ENCODE measurements at regions not wholly inside any gene's neighbourhood (a gene's known extent, or its start where the extent isn't known, plus 50 kb on each side); places are given as distances from the start of the nearest gene placed in this dataset.
"Not testable (repeated sequence)": the region's sequence is repeated elsewhere in the genome, so short reads cannot be mapped to it uniquely, and the experiment has no call there.

DNA sequence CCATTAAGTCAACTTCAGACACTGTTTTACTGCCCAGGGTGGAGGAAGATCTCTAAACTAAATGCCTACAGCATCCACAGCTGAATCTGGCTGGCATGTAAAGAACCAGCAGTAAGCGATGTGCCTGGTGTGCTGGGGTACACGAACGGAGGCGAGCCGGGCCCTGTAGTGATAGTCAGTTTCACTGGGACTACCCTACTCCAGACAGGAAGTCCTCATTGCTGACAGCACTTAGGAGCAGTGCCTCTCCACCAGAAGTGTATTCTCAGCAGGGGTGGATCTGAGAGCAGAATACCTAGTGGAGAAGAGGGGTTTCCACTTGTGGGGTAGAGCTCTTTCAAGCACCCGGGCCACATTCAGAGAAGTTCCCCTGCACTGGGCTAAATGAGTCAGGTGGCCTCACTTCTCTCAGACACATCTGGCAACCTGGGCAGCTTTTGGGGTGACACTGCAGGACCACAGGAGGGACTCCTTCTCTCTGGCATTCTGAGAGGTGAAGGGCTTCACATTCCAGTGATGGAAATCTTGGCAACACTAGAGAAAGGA, 290.3 kb upstream of the PLGLB1 start:
- H3K27me3 Mint-ChIP-seq (ENCODE audit: low read depth); H3K4me3 Mint-ChIP-seq: not testable (repeated sequence)

DNA sequence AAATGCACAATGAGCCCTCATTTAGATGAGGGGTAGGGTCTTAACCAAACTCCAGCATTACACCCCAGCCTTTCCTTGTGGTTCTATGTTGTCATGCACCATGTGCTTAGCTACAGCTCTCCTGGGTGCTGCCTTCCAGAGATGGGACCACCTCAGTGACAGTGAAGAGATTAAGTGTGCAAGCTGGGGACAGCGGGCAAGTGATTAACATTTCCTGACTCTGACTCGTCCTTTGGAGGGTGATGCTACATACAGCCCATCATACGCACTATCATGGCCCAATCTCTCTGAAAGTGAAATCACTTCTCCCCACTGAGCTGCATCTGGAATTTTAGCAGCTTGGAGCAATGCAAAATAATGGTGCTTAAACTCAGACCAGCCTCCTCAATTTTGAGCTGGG, 293.0 kb upstream of the PLGLB1 start:
- H3K4me1 Mint-ChIP-seq (ENCODE audit: low read depth), result peaks cover 11% of the 10 kb centered on the region
- not testable (repeated sequence) for H3K4me3 Mint-ChIP-seq; H3K27ac Mint-ChIP-seq; H3K9me3 Mint-ChIP-seq; H3K36me3 Mint-ChIP-seq (ENCODE audit: low read depth); H3K27me3 Mint-ChIP-seq (ENCODE audit: low read depth)

More for the DNA sequence above, 290.3 kb upstream of the PLGLB1 start:
- not testable (repeated sequence) for H3K27ac Mint-ChIP-seq; H3K9me3 Mint-ChIP-seq; H3K36me3 Mint-ChIP-seq (ENCODE audit: low read depth); H3K4me1 Mint-ChIP-seq (ENCODE audit: low read depth)

DNA sequence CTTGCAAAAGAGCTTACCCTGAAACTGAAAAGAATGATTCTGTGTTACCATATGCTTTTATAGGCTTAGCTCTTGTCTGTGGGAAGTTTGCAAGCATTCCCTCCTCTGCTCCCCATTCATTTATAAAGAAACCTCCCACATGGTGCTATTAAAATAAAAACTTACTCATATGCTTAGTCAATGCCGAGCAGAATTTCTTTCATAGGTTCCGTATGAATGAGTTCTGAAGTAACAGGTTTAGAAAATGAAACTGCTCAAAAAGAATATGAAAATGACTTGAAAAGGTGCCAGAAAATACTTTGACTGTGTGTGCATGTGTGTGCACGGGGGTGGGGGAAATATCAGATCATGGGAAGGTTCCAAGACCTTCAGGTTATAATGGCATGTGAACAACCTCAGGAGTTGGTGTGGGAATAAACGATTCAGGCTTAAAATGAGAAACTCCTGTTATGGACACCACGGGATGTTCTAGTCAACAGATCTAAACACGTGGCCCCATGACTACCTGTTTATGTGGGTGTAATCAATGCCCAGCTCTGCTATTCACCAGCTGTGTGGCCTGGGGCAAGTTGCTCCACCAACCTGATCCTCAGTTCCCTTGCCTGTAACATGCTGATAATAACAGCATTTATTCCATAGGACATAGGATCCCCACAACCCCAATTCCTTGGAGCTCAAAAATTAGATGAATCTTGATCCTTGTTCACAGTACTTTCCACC, 293.7 kb upstream of the PLGLB1 start:
- not testable (repeated sequence) for H3K27me3 Mint-ChIP-seq (ENCODE audit: low read depth); H3K9me3 Mint-ChIP-seq; H3K27ac Mint-ChIP-seq; H3K36me3 Mint-ChIP-seq (ENCODE audit: low read depth); H3K4me3 Mint-ChIP-seq
- H3K4me1 Mint-ChIP-seq (ENCODE audit: low read depth), result peaks cover 12% of the 10 kb centered on the region

DNA sequence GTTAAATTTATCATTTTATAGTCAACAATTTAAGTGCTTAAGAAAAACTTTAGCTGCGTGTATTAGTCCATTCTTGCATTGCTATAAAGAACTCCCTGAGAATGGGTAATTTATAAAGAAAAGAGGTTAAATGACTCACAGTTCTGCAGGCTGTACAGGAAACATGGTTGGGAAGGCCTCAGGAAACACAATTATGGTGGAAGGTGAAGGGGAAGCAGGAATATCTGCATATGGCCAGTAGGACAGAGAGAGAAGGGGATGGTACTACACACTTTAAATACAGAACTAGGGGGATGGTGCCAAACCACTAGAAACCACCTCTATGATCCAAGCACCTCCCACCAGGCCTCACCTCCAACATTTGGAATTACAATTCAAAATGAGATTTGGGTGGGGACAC, 295.5 kb upstream of the PLGLB1 start:
- not testable (repeated sequence) for H3K27me3 Mint-ChIP-seq (ENCODE audit: low read depth); H3K27ac Mint-ChIP-seq; H3K4me3 Mint-ChIP-seq; H3K36me3 Mint-ChIP-seq (ENCODE audit: low read depth); H3K9me3 Mint-ChIP-seq
- peaks cover 13% of the 10 kb centered on the region for H3K4me1 Mint-ChIP-seq (ENCODE audit: low read depth)

DNA sequence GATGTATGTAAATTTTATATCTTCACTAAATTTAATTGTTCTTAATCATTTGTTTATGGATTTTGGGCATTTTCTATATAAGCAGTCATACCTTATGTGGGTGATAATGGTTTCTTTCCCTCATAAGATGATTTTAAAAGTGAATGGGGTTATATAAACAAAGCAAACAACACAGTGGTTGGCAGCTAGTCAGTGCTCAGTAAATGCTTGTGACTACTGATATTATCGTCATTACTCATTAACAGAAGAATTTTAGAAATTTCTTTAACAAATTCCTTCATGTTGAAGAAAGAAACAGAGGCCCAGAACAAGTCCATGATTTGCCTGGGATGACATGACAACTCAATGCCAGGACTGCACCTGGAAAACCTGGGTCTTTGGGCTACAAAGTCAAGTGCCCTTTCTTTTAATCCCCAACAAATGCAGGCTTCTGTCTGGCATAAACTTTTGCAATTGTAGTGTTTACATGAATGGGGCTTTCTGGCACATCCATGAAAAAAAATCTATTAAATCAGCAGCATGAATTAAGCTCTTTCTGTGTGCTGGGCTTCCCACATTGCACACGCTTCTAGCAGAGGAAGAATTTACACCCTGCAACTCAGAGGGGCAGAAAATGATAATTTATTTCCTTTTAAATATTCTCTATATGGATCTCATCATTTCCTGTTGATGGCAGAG, 297.3 kb upstream of the PLGLB1 start:
- not testable (repeated sequence) for H3K9me3 Mint-ChIP-seq; H3K27me3 Mint-ChIP-seq (ENCODE audit: low read depth); H3K36me3 Mint-ChIP-seq (ENCODE audit: low read depth); H3K4me3 Mint-ChIP-seq
- Mint-ChIP-seq H3K4me1 (ENCODE audit: low read depth) (peaks cover 16% of the 10 kb centered on the region), H3K27ac (peak overlapping the region; percentile 67)

DNA sequence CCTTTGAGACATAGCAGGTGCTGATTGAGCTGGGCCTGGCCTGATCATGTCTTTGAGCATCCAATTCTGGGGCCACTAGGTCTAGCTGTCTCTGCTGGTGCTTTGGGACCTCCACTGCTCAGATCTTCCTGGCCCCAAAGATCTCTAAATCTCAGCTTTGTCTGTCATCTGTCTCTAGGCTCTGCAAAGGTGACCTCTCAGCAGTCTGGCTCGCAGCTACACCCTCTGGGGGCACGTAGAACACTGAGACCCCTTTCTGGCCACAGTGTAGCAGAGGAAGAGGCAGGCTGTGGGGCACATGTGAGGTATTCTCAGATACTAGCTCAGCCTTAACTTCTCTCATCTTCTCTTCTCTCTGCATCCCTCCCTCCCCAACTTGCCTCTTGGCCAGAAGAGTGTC, 298.1 kb upstream of the PLGLB1 start:
- H3K9me3 Mint-ChIP-seq; H3K27me3 Mint-ChIP-seq (ENCODE audit: low read depth); H3K4me3 Mint-ChIP-seq; H3K36me3 Mint-ChIP-seq (ENCODE audit: low read depth): not testable (repeated sequence)
- Mint-ChIP-seq H3K4me1 (ENCODE audit: low read depth) (peaks cover 24% of the 10 kb centered on the region), H3K27ac (peak overlapping the region; percentile 67)

DNA sequence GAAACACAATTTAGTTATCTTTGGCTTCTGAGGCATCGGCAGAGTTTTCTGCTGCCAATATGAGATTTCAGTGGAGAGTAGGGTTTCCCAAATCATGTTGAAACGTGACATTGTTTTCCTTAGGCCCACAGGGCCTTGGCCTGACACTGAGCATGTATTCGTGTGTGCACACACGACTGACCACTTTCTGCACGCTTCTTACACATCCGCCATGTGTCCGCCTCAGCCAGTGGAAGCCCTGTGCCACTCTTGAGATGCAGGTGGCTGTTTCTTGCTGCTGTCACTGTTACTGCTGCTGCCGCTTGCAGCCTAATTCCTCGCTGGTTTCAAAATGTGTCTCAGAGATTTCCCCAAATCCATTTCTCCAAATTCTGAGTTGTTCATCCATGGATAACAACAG, 299.6 kb upstream of the PLGLB1 start:
- H3K27me3 Mint-ChIP-seq (ENCODE audit: low read depth); H3K9me3 Mint-ChIP-seq; H3K36me3 Mint-ChIP-seq (ENCODE audit: low read depth); H3K27ac Mint-ChIP-seq; H3K4me3 Mint-ChIP-seq: not testable (repeated sequence)
- H3K4me1 Mint-ChIP-seq (ENCODE audit: low read depth), result peaks cover 26% of the 10 kb centered on the region

DNA sequence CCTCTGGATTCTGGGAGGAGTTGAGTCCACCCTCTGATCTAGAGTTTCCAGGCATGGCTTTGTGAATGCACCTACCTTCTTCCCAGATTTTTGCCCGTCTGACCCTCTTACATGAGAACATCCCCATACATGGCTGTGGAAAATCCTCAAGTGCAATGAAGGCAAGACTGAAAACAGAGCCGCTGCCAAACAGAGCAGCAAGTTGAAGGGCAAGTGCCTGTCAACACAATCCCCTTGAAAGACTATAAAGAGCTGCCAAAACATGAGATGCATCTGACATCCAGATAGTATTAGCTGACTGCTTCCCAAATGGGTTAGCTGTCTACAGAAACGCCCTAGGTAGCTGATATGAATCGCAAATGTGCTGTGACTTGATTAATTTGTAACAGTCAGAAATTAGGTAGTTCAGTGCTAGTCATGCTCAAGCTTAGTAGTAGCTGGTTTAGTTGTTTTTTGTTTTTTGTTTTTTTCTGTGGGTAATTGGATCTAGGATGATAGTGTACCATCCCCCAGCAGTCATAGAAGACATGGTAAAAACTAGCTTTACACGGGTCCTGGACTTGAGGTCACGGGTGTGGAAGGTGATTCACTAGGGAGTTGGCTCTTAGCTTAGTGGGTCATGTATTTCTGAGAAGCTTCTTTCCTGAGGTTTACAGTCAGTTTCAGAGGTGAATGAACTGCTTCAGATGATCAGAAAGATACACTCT, 302.8 kb upstream of the PLGLB1 start:
- not testable (repeated sequence) for H3K9me3 Mint-ChIP-seq; H3K27me3 Mint-ChIP-seq (ENCODE audit: low read depth); H3K36me3 Mint-ChIP-seq (ENCODE audit: low read depth)
- peak overlapping the region; percentile 95 for H3K27ac Mint-ChIP-seq
- H3K4me1 Mint-ChIP-seq (ENCODE audit: low read depth), result peaks cover 29% of the 10 kb centered on the region
- H3K4me3 Mint-ChIP-seq, result peak overlapping the region; percentile 71

DNA sequence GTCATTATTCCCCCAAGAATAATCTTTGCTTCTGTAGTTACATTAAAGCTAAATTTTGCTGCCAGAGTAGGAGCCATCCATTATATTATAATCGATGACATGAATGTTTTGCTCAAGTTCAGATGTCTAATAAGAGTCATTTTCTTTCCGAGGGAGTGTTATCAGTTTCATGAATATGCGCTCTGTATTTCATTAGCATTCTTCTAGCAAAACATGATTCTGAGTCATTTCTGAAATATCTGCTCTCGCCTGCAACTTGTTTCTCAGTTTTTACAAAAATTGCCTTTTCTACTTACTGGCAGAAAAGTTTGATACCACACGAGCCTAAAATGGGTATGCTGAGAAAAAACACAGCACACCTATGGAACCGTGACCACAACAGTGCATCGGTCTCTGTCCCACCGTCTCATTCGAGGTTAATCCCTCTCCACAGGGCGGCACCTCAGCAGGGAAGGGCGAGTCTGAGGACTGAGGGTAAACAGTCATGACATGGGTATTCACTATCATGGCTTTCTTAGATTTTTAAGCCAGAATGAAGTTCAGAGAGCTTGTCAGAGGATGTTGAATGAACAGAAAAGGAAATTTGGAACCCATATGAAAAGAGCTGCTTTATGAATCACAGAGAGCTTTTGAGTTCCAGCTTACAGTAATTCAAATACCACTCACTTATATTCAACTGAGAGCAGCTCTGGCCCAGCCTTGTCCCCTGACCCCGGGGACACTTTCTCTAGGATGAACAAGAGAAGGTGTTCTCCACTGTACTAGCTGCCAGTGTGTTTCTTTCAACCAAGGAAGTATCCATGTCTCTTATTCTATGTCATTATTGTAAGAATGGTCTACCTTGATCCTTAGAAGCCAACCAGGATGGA, 303.6 kb upstream of the PLGLB1 start:
- Mint-ChIP-seq H3K4me3 (peak overlapping the region; percentile 48), H3K27ac (peak overlapping the region; percentile 94), H3K4me1 (ENCODE audit: low read depth) (peaks cover 30% of the 10 kb centered on the region)
- H3K9me3 Mint-ChIP-seq; H3K27me3 Mint-ChIP-seq (ENCODE audit: low read depth); H3K36me3 Mint-ChIP-seq (ENCODE audit: low read depth): not testable (repeated sequence)

DNA sequence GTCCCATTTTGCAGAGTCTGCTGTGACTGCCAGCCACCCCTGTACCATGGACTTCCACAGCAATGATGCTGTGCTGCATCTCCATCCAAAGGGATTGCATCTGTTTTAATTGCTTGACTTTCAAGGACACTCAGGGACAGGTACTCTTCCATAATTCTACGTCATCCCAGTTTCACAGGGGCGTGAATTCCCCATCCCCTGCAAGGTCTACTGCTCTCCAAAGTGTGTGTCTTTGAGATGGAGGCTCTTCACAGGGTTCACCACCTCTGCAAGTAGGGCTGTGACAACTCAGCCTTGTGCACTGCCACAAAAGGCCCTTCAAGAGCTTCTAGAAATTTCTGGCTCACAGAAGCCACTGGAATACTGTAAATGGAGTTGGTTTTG, 304.3 kb upstream of the PLGLB1 start:
- not testable (repeated sequence) for H3K9me3 Mint-ChIP-seq; H3K27me3 Mint-ChIP-seq (ENCODE audit: low read depth); H3K36me3 Mint-ChIP-seq (ENCODE audit: low read depth)
- peaks cover 32% of the 10 kb centered on the region for H3K4me1 Mint-ChIP-seq (ENCODE audit: low read depth)
- H3K4me3 Mint-ChIP-seq, result peak overlapping the region; percentile 48
- peak overlapping the region; percentile 94 for H3K27ac Mint-ChIP-seq

DNA sequence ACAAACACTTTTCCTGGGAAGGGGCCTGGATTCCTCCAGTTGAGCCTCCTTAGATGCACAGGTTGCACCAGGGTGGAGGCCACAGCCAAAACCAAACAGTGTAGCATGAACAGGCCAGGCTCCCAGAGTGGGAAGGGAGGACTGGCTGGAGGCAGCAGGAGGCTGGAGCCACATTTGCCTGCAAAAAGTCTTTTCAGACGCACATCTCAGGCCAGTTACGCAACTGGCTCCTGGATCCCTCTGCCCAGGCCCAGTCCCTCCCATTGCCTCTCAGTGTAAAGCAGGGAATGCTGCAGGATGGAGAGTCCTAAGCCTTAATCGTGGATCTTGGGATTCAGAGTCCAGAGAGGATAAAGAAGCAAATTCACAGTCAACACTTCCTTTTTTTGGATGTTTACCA, 305.1 kb upstream of the PLGLB1 start:
- not testable (repeated sequence) for H3K4me3 Mint-ChIP-seq; H3K36me3 Mint-ChIP-seq (ENCODE audit: low read depth); H3K9me3 Mint-ChIP-seq

DNA sequence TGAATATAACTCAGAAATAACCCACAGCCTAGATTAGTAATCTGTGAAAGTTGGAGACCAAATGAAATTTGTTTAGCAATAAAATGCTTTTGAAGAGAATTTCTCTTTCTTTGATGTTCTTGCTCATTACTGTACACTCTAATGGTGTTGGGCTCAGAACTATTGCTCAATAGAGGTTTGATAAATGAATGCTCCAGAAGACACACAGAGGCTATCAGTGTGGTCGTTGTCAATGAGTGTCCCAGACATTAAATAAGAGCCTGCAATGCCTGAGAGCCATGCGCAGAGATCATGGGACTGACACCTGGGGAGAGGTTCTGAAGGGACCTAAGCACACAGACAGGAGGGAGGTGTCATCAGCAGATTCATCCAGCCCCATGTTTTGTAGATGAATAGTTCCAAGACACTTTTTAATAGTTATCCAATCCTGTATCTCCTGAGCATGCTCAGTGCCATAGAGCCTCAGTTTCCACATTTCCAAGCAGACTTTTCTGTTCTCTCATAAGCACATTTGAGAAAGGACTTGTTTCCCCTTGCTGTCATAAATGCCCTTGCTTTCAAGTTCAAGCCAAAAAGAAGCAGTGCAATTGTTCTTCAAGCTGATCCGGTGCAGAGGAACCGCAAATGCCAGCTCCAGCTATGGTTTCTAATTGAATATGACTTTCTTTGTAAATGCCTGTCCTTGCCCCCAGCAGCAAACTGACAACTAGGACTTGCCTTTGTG, 306.2 kb upstream of the PLGLB1 start:
- H3K4me1 Mint-ChIP-seq (ENCODE audit: low read depth), result peaks cover 26% of the 10 kb centered on the region
- H3K9me3 Mint-ChIP-seq; H3K27me3 Mint-ChIP-seq (ENCODE audit: low read depth); H3K4me3 Mint-ChIP-seq; H3K36me3 Mint-ChIP-seq (ENCODE audit: low read depth); H3K27ac Mint-ChIP-seq: not testable (repeated sequence)

More for the DNA sequence above, 305.1 kb upstream of the PLGLB1 start:
- Mint-ChIP-seq H3K4me1 (ENCODE audit: low read depth) (peaks cover 31% of the 10 kb centered on the region), H3K27ac (peak overlapping the region; percentile 62)
- not testable (repeated sequence) for H3K27me3 Mint-ChIP-seq (ENCODE audit: low read depth)

DNA sequence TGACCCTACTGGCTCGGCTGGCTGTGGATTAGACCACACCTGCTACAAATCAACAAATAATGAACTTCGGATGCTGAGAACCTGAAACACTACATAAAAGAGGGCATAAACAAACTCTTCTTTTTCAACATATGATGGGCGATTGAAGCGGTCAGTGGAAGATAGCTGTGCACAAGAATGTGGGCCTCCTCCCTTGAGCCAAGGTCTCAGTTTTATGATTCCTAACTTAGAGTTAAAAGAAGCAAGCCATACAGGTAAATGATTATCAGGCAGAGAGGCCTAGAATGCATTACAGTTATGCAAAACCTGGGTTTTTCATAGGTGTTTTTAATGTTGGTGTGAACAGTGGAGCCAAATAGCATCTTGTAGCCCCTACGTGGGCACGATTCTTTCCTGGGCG, 307.9 kb upstream of the PLGLB1 start:
- H3K36me3 Mint-ChIP-seq (ENCODE audit: low read depth); H3K27me3 Mint-ChIP-seq (ENCODE audit: low read depth); H3K27ac Mint-ChIP-seq; H3K4me3 Mint-ChIP-seq; H3K9me3 Mint-ChIP-seq: not testable (repeated sequence)
- H3K4me1 Mint-ChIP-seq (ENCODE audit: low read depth), result peaks cover 17% of the 10 kb centered on the region

DNA sequence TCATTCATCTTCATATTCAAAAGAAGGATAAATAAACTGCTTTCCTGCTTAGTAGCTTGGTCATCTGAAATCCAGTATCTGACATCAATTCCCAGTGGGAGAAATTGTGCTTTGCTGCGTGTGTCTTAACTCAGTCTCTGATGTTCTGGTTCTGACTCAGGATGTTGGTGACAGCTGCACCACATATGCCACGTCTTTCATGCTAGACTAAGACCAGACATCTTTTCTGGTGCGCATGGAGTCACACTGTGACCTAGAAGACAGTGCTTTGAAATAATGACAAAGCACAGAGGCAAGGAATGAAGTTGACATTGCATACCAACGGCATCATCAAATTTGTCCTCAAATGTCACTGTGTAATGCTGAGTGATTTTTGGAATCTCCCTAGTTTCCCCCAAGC, 308.8 kb upstream of the PLGLB1 start:
- H3K4me1 Mint-ChIP-seq (ENCODE audit: low read depth), result peaks cover 21% of the 10 kb centered on the region
- H3K4me3 Mint-ChIP-seq; H3K9me3 Mint-ChIP-seq; H3K27ac Mint-ChIP-seq; H3K36me3 Mint-ChIP-seq (ENCODE audit: low read depth); H3K27me3 Mint-ChIP-seq (ENCODE audit: low read depth): not testable (repeated sequence)
